SK-N-SH (cell line): ENCODE measurements at regions not wholly inside any gene's neighbourhood (a gene's known extent, or its start where the extent isn't known, plus 50 kb on each side); places are given as distances from the start of the nearest gene placed in this dataset.

Experiments
- CTCF ChIA-PET: fragments of 300-600, 350-600 bp; formaldehyde crosslinking; extraction: SDS; loops from one replicate; lab custom pipeline; 2021; lab: Yijun Ruan, JAX
- POLR2A ChIA-PET: fragments of 350-600 bp; sonication (Branson Sonifier 250); formaldehyde crosslinking; extraction: SDS; loops from one replicate; lab custom pipeline; 2020; ENCODE audit warnings: antibody characterized with exemption, inconsistent platforms; lab: Yijun Ruan, JAX
- DNase-seq: peaks from one replicate; pipeline ENCODE4 v3.0.0; 2012
- H2AFZ ChIP-seq: fragments of 200-600 bp; sonication (generic); 2 replicates; pipeline ENCODE4 v1.8.1; 2016; ENCODE audit warnings: antibody characterized with exemption, mild to moderate bottlenecking, low read depth
- H3F3A ChIP-seq: fragments of 200-600 bp; sonication (generic); replicated peaks from 2 replicates; pipeline ENCODE3; 2016; ENCODE audit warnings: antibody characterized with exemption, mild to moderate bottlenecking; ENCODE audit not compliant: insufficient read depth
- H3K27ac ChIP-seq, 2 experiments: fragments of 200-500 bp in 1 of 2; fragments of 200-600 bp in 1 of 2; sonication (Bioruptor generic) in 1 of 2; sonication (generic), shearing (Covaris generic) in 1 of 2; 2 replicates each; pipeline versions ENCODE4 v1.5.1 to v1.6.1; 2014 to 2016; ENCODE audit warnings: low read depth in 2 of 2, inconsistent platforms in 1 of 2, low read length in 1 of 2, mild to moderate bottlenecking in 1 of 2, mixed read lengths in 1 of 2
- H3K27me3 ChIP-seq: fragments of 200-600 bp; sonication (generic), shearing (Covaris generic); 2 replicates; pipeline ENCODE4 v1.6.1; 2016; ENCODE audit warnings: mixed run types; ENCODE audit not compliant: insufficient read depth
- H3K36me3 ChIP-seq, 2 experiments: fragments of 200-500 bp in 1 of 2; fragments of 200-600 bp in 1 of 2; sonication (Bioruptor generic) in 1 of 2; sonication (generic) in 1 of 2; replicated peaks in 1 of 2; 2 replicates each; pipeline versions ENCODE3 to v1.5.1; 2014 to 2016; ENCODE audit warnings: low read length in 1 of 2, mild to moderate bottlenecking in 1 of 2; ENCODE audit not compliant: insufficient read depth in 2 of 2, control insufficient read depth in 1 of 2
- H3K4me1 ChIP-seq, 2 experiments: fragments of 200-500 bp in 1 of 2; fragments of 200-600 bp in 1 of 2; sonication (Bioruptor generic) in 1 of 2; sonication (generic), shearing (Covaris generic) in 1 of 2; 2 replicates each; pipeline versions ENCODE4 v1.5.1 to v1.6.1; 2014 to 2016; ENCODE audit warnings: low read depth in 1 of 2, low read length in 1 of 2, mixed run types in 1 of 2; ENCODE audit not compliant: insufficient read depth in 2 of 2, control insufficient read depth in 1 of 2
- H3K4me2 ChIP-seq: fragments of 200-600 bp; sonication (generic), shearing (Covaris generic); 2 replicates; pipeline ENCODE4 v1.6.1; 2017; ENCODE audit warnings: mixed run types
- H3K4me3 ChIP-seq, 2 experiments: fragments of 200-500 bp in 1 of 2; fragments of 200-600 bp in 1 of 2; sonication (Bioruptor generic) in 1 of 2; sonication (generic), shearing (Covaris generic) in 1 of 2; 2 replicates each; pipeline versions ENCODE4 v1.5.1 to v1.8.1; 2014 to 2016; ENCODE audit warnings: low read depth in 2 of 2, inconsistent platforms in 1 of 2, low read length in 1 of 2, mild to moderate bottlenecking in 1 of 2, mixed read lengths in 1 of 2, moderate library complexity in 1 of 2
- H3K79me2 ChIP-seq: fragments of 200-600 bp; sonication (generic); 2 replicates; pipeline ENCODE4 v1.8.1; 2017; ENCODE audit warnings: mild to moderate bottlenecking; ENCODE audit not compliant: insufficient read depth
- H3K9ac ChIP-seq: fragments of 200-600 bp; sonication (generic); 2 replicates; pipeline ENCODE4 v1.6.1; 2017; ENCODE audit warnings: mixed run types
- H3K9me2 ChIP-seq: fragments of 200-600 bp; sonication (generic); 2 replicates; pipeline ENCODE4 v1.6.1; 2017; ENCODE audit warnings: mixed run types
- H3K9me3 ChIP-seq: fragments of 200-600 bp; sonication (generic); 2 replicates; pipeline ENCODE4 v1.6.1; 2017; ENCODE audit warnings: mixed run types, mild to moderate bottlenecking, moderate library complexity
- H4K20me1 ChIP-seq: fragments of 200-600 bp; sonication (generic); 2 replicates; pipeline ENCODE4 v1.6.1; 2017; ENCODE audit warnings: mild to moderate bottlenecking, mixed run types; ENCODE audit not compliant: insufficient read depth
- CHD2 ChIP-seq: fragments of 150-350 bp; IDR thresholded peaks from 2 replicates; pipeline ENCODE4 v1.6.1; 2018; ENCODE audit warnings: low read length; ENCODE audit not compliant: partially characterized antibody
- FOSL2 ChIP-seq: IDR thresholded peaks from 2 replicates; pipeline ENCODE4 v1.4.0; 2012; ENCODE audit warnings: low read depth, mild to moderate bottlenecking, moderate library complexity, borderline replicate concordance
- FOXJ3 ChIP-seq: sonication (generic); formaldehyde crosslinking; IDR thresholded peaks from 2 replicates; pipeline ENCODE4 v1.5.1; 2020; ENCODE audit warnings: mild to moderate bottlenecking, missing genetic modification reagents
- FOXM1 ChIP-seq: IDR thresholded peaks from 2 replicates; pipeline ENCODE4 v1.4.0; 2012; ENCODE audit warnings: low read depth, mild to moderate bottlenecking
- GABPA ChIP-seq: IDR thresholded peaks from 2 replicates; pipeline ENCODE4 v1.4.0; 2012; ENCODE audit warnings: low read depth, mild to moderate bottlenecking
- MXI1 ChIP-seq: IDR thresholded peaks from 2 replicates; pipeline ENCODE4 v1.6.1; 2012; ENCODE audit warnings: mild to moderate bottlenecking, low read depth, low read length, improper control_type of control experiment
- NFIC ChIP-seq: IDR thresholded peaks from 2 replicates; pipeline ENCODE4 v1.4.0; 2012; ENCODE audit warnings: borderline replicate concordance
- PBX3 ChIP-seq: IDR thresholded peaks from 2 replicates; pipeline ENCODE4; 2012
- RAD21 ChIP-seq: IDR thresholded peaks from 2 replicates; pipeline ENCODE4 v1.6.1; 2012; ENCODE audit warnings: mild to moderate bottlenecking, low read length
- RCOR1 ChIP-seq: fragments of 150-350 bp; IDR thresholded peaks from 2 replicates; pipeline ENCODE4 v1.6.1; 2017; ENCODE audit warnings: antibody characterized with exemption, low read length
- REST ChIP-seq: IDR thresholded peaks from 2 replicates; pipeline ENCODE4 v1.6.1; 2012; ENCODE audit warnings: mild to moderate bottlenecking, low read depth, low read length, moderate library complexity
- RFX5 ChIP-seq: IDR thresholded peaks from 2 replicates; pipeline ENCODE4 v1.6.1; 2012; ENCODE audit warnings: mild to moderate bottlenecking, improper control_type of control experiment, low read length
- TAF1 ChIP-seq: IDR thresholded peaks from 2 replicates; pipeline ENCODE4 v1.6.1; 2012; ENCODE audit warnings: low read depth, mild to moderate bottlenecking, low read length, moderate library complexity, borderline replicate concordance
- USF1 ChIP-seq: IDR thresholded peaks from 2 replicates; pipeline ENCODE4 v1.4.0; 2012; ENCODE audit warnings: low read depth, borderline replicate concordance
- YY1 ChIP-seq: IDR thresholded peaks from 2 replicates; pipeline ENCODE4 v1.4.0; 2012; ENCODE audit warnings: low read depth, mild to moderate bottlenecking
- WGBS: methylation state at CpG from one replicate; pipeline ENCODE4 v1.1.6; 2017; ENCODE audit warnings: low lambda C conversion rate; 5-methylcytosine and 5-hydroxymethylcytosine counted together
- TF ChIP-seq, protein P1 (sequence below): fragments of 150-350 bp; IDR thresholded peaks from 2 replicates; pipeline ENCODE4 v1.6.1; 2016; ENCODE audit warnings: mild to moderate bottlenecking, low read depth, low read length
- TF ChIP-seq, protein P2 (sequence below): fragments of 200-600 bp; sonication (generic); IDR thresholded peaks from 2 replicates; pipeline ENCODE4 v1.6.1; 2017; ENCODE audit warnings: antibody characterized with exemption, mild to moderate bottlenecking, moderate library complexity

GRCh38 chr2:116692988-116693387 lies 1121.5 kb upstream of the DDX18 start (continued):
- no peak for TF ChIP-seq CHD2
- no peak for TF ChIP-seq NFIC
- TF ChIP-seq USF1, result no peak
- no peak for TF ChIP-seq RFX5
- TF ChIP-seq GABPA, result no peak
- TF ChIP-seq, all 33 proteins: peak for 0

GRCh38 chr2:116696223-116696622 lies 1118.3 kb upstream of the DDX18 start:
- TF ChIP-seq TAF1, result no peak
- TF ChIP-seq RAD21, result peak; percentile 37; the same call in 1 of the 2 replicates
- Histone ChIP-seq H4K20me1 (no peaks in the 10 kb centered on the region), H3K4me2 (no peak overlapping the region), H3K36me3 (no peaks in the 10 kb centered on the region), H3K9me2 (no peaks in the 10 kb centered on the region), H3K4me1 (no peaks in the 10 kb centered on the region), H3K27me3 (no peaks in the 10 kb centered on the region), H3K9me3 (no peaks in the 10 kb centered on the region), H3K9ac (no peak overlapping the region), H3K27ac (no peak overlapping the region), H3K4me3 (no peak overlapping the region), H3F3A (no peaks in the 10 kb centered on the region), H3K79me2 (no peaks in the 10 kb centered on the region), H2AFZ (no peak overlapping the region)
- ChIA-PET POLR2A (no interaction called here), CTCF (interaction anchor here (1.5 kb wide), 1 partner anchor 35 kb away, joined by 5 read pairs; no protein-coding TSS in a partner anchor)
- 30% methylated on average over 4 of the region's 4 CpGs for WGBS
- no peak for DNase-seq

- H3K9ac ChIP-seq, result no peak overlapping the region
- CTCF ChIA-PET, result interaction anchor here (1.5 kb wide), 1 partner anchor 34 kb away, joined by 5 read pairs; no protein-coding TSS in a partner anchor
- POLR2A ChIA-PET, result no interaction called here
Observed at GRCh38 chr2:116696903-116697302, 1117.6 kb upstream of the DDX18 start.

More at GRCh38 chr2:116696903-116697302, 1117.6 kb upstream of the DDX18 start:
- Histone ChIP-seq H3K27ac (no peak overlapping the region), H3K9me2 (no peaks in the 10 kb centered on the region), H3K4me3 (no peak overlapping the region), H3K9me3 (no peaks in the 10 kb centered on the region), H3K4me2 (no peak overlapping the region), H4K20me1 (no peaks in the 10 kb centered on the region), H3K36me3 (no peaks in the 10 kb centered on the region), H3K27me3 (no peaks in the 10 kb centered on the region), H3K79me2 (no peaks in the 10 kb centered on the region), H3K4me1 (no peaks in the 10 kb centered on the region), H2AFZ (no peak overlapping the region), H3F3A (no peaks in the 10 kb centered on the region)
- no peak for TF ChIP-seq GABPA
- TF ChIP-seq, protein P1, sequence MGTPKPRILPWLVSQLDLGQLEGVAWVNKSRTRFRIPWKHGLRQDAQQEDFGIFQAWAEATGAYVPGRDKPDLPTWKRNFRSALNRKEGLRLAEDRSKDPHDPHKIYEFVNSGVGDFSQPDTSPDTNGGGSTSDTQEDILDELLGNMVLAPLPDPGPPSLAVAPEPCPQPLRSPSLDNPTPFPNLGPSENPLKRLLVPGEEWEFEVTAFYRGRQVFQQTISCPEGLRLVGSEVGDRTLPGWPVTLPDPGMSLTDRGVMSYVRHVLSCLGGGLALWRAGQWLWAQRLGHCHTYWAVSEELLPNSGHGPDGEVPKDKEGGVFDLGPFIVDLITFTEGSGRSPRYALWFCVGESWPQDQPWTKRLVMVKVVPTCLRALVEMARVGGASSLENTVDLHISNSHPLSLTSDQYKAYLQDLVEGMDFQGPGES, result no peak
- TF ChIP-seq FOXJ3 (CRISPR knock-in tag), result no peak
- TF ChIP-seq MXI1, result no peak
- TF ChIP-seq, protein P2, sequence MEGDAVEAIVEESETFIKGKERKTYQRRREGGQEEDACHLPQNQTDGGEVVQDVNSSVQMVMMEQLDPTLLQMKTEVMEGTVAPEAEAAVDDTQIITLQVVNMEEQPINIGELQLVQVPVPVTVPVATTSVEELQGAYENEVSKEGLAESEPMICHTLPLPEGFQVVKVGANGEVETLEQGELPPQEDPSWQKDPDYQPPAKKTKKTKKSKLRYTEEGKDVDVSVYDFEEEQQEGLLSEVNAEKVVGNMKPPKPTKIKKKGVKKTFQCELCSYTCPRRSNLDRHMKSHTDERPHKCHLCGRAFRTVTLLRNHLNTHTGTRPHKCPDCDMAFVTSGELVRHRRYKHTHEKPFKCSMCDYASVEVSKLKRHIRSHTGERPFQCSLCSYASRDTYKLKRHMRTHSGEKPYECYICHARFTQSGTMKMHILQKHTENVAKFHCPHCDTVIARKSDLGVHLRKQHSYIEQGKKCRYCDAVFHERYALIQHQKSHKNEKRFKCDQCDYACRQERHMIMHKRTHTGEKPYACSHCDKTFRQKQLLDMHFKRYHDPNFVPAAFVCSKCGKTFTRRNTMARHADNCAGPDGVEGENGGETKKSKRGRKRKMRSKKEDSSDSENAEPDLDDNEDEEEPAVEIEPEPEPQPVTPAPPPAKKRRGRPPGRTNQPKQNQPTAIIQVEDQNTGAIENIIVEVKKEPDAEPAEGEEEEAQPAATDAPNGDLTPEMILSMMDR, result no peak
- no peak for TF ChIP-seq RCOR1
- TF ChIP-seq PBX3, result no peak
- no peak for TF ChIP-seq USF1
- TF ChIP-seq CHD2, result no peak
- no peak for TF ChIP-seq FOXM1
- TF ChIP-seq REST, result no peak
- no peak for TF ChIP-seq YY1
- TF ChIP-seq FOSL2, result no peak
- DNase-seq, result no peak
